Hypothalamus (tissue), 51 donors: ENCODE measurements at regions not wholly inside any gene's neighbourhood (a gene's known extent, or its start where the extent isn't known, plus 50 kb on each side); places are given as distances from the start of the nearest gene placed in this dataset.
"Not testable (repeated sequence)": the region's sequence is repeated elsewhere in the genome, so short reads cannot be mapped to it uniquely, and the experiment has no call there.

ENCODE experiments used
- DNase-seq, 51 donors: peaks; one replicate each; lab custom pipeline; 2025; lab: John Stamatoyannopoulos, UW

GRCh38 chr6:134537765-134538164 is 219.9 kb upstream of the SGK1 start:
- DNase-seq: not testable (repeated sequence)

- peak in 1 of 51 donors; percentile 33 for DNase-seq
Observed at GRCh38 chr6:134537146-134537555, 219.2 kb upstream of the SGK1 start.

- no peak for DNase-seq
Observed at GRCh38 chr6:134535831-134536230, 217.9 kb upstream of the SGK1 start.

- no peak for DNase-seq
Observed at GRCh38 chr6:134534708-134535149, 216.8 kb upstream of the SGK1 start.

GRCh38 chr6:134533991-134534390 is 216.1 kb upstream of the SGK1 start:
- no peak for DNase-seq

- DNase-seq: peak in 1 of 51 donors; percentile 32
Observed at GRCh38 chr6:134532694-134533624, 215.0 kb upstream of the SGK1 start.

GRCh38 chr6:134531611-134532010 is 213.7 kb upstream of the SGK1 start:
- DNase-seq: no peak

- no peak for DNase-seq
Observed at GRCh38 chr6:134531188-134531551, 213.3 kb upstream of the SGK1 start.

- DNase-seq: no peak
Observed at GRCh38 chr6:134529921-134530320, 212.0 kb upstream of the SGK1 start.

- DNase-seq: no peak
Observed at GRCh38 chr6:134529305-134529704, 211.4 kb upstream of the SGK1 start.

- DNase-seq: no peak
Observed at GRCh38 chr6:134527108-134527787, 209.3 kb upstream of the SGK1 start.

- no peak for DNase-seq
Observed at GRCh38 chr6:134525190-134525868, 207.4 kb upstream of the SGK1 start.

- no peak for DNase-seq
Observed at GRCh38 chr6:134523903-134524650, 206.2 kb upstream of the SGK1 start.

GRCh38 chr6:134523051-134523450 is 205.1 kb upstream of the SGK1 start:
- DNase-seq: no peak

GRCh38 chr6:134521116-134521501 is 203.2 kb upstream of the SGK1 start:
- no peak for DNase-seq

- DNase-seq: no peak
Observed at GRCh38 chr6:134520181-134521115, 202.5 kb upstream of the SGK1 start.

- DNase-seq: peak in 1 of 51 donors; percentile 4
Observed at GRCh38 chr6:134519465-134519864, 201.6 kb upstream of the SGK1 start.

GRCh38 chr6:134517868-134518267 is 200.0 kb upstream of the SGK1 start:
- no peak for DNase-seq

- peak in 25 of 51 donors; percentile 7 to 66 (median 28) for DNase-seq
Observed at GRCh38 chr6:134517145-134517658, 199.3 kb upstream of the SGK1 start.
